Activated naive CD4-positive, alpha-beta T cell treated with anti-CD3 and anti-CD28 coated beads, Interleukin-2, amount 10 ng/mL, durations not matched to agents 7 days and 5 days (primary cell): ENCODE measurements at regions not wholly inside any gene's neighbourhood (a gene's known extent, or its start where the extent isn't known, plus 50 kb on each side); places are given as distances from the start of the nearest gene placed in this dataset.

Experiments used
- CTCF ChIA-PET: fragments of 350-600 bp; sonication (Branson Sonifier 250); formaldehyde crosslinking; loops from one replicate; lab custom pipeline; 2021; ENCODE audit warnings: antibody characterized with exemption; lab: Charles Lee
- DNase-seq: peaks from one replicate; pipeline ENCODE4 v3.0.0-alpha.2; 2020
- H3K27ac Mint-ChIP-seq: one replicate; pipeline ENCODE4 v1.8.0; 2021; ENCODE audit warnings: mild to moderate bottlenecking, moderate library complexity, mixed read lengths
- H3K27me3 Mint-ChIP-seq: one replicate; pipeline ENCODE4 v1.8.0; 2021; ENCODE audit warnings: mild to moderate bottlenecking, mixed read lengths
- H3K36me3 Mint-ChIP-seq: one replicate; pipeline ENCODE4 v1.8.0; 2021; ENCODE audit warnings: mixed read lengths
- H3K4me1 Mint-ChIP-seq: one replicate; pipeline ENCODE4 v1.8.0; 2021; ENCODE audit warnings: mixed read lengths
- H3K4me3 Mint-ChIP-seq: one replicate; pipeline ENCODE4 v1.8.0; 2021; ENCODE audit warnings: mild to moderate bottlenecking, moderate library complexity, mixed read lengths
- H3K9me3 Mint-ChIP-seq: one replicate; pipeline ENCODE4 v1.8.0; 2021; ENCODE audit warnings: mixed read lengths

- Mint-ChIP-seq H3K27ac (no peak overlapping the region), H3K27me3 (peaks cover 4% of the 10 kb centered on the region), H3K9me3 (peaks cover 2% of the 10 kb centered on the region), H3K4me3 (no peak overlapping the region), H3K36me3 (peaks cover 1% of the 10 kb centered on the region), H3K4me1 (peaks cover 10% of the 10 kb centered on the region)
- CTCF ChIA-PET = interaction anchor here (4.8 kb wide), 1 partner anchor 294 kb away, joined by 31 read pairs; no protein-coding TSS in a partner anchor
- DNase-seq = no peak
Observed at GRCh38 chr12:21993438-21993981, 52.3 kb upstream of the ABCC9 start.

- DNase-seq = peak; percentile 22
- Mint-ChIP-seq H3K9me3 (peaks cover 2% of the 10 kb centered on the region), H3K4me1 (peaks cover 10% of the 10 kb centered on the region), H3K4me3 (no peak overlapping the region), H3K27me3 (peaks cover 10% of the 10 kb centered on the region), H3K27ac (peak overlapping the region; percentile 28), H3K36me3 (peaks cover 1% of the 10 kb centered on the region)
- CTCF ChIA-PET = interaction anchor here (4.8 kb wide), 1 partner anchor 294 kb away, joined by 31 read pairs; no protein-coding TSS in a partner anchor
Observed at GRCh38 chr12:21992823-21993222, 51.6 kb upstream of the ABCC9 start.

GRCh38 chr12:21991526-21991925 is 50.3 kb upstream of the ABCC9 start:
- CTCF ChIA-PET = interaction anchor here (0.7 to 4.8 kb wide), 2 partner anchors 292 to 1344 kb away, joined by 3 to 31 read pairs; no protein-coding TSS in a partner anchor
- peaks cover 1% of the 10 kb centered on the region for H3K36me3 Mint-ChIP-seq
- H3K4me3 Mint-ChIP-seq = no peak overlapping the region
- H3K27ac Mint-ChIP-seq = no peak overlapping the region
- no peak for DNase-seq
- peaks cover 10% of the 10 kb centered on the region for H3K4me1 Mint-ChIP-seq
- H3K9me3 Mint-ChIP-seq = peaks cover 2% of the 10 kb centered on the region
- H3K27me3 Mint-ChIP-seq = peaks cover 9% of the 10 kb centered on the region
